CD14-positive monocyte (primary cell): ENCODE measurements at regions not wholly inside any gene's neighbourhood (a gene's known extent, or its start where the extent isn't known, plus 50 kb on each side); places are given as distances from the start of the nearest gene placed in this dataset.

ENCODE experiments used
- DNase-seq, 3 donors: peaks; one replicate each; pipeline ENCODE4 v3.0.0-alpha.2; 2011 to 2022
- H2AFZ ChIP-seq: 2 replicates; pipeline ENCODE4 v1.6.0; 2012; ENCODE audit warnings: mild to moderate bottlenecking, low read depth, low read length, inconsistent platforms; ENCODE audit not compliant: insufficient read depth, poor library complexity, severe bottlenecking
- H3K27ac ChIP-seq, 2 donors: 1 replicate in 1 of 2; 2 replicates in 1 of 2; pipeline ENCODE4 v1.5.1; 2012 to 2013; ENCODE audit warnings: low read length in 2 of 2, control low read depth in 1 of 2, inconsistent platforms in 1 of 2, low read depth in 1 of 2, mild to moderate bottlenecking in 1 of 2
- H3K27me3 ChIP-seq, 2 donors: one replicate each; pipeline versions ENCODE4 v1.6.0 to v1.6.1; 2011 to 2013; ENCODE audit warnings: low read length in 2 of 2; ENCODE audit not compliant: control insufficient read depth in 2 of 2, insufficient read depth in 2 of 2
- H3K36me3 ChIP-seq, 2 donors: replicated peaks in 1 of 2; 1 replicate in 1 of 2; 2 replicates in 1 of 2; pipeline versions ENCODE4 v1.5.1 to v1.6.1; 2012 to 2013; ENCODE audit warnings: low read length in 2 of 2, control low read depth in 1 of 2, inconsistent platforms in 1 of 2, mild to moderate bottlenecking in 1 of 2; ENCODE audit not compliant: insufficient read depth in 2 of 2, control insufficient read depth in 1 of 2
- H3K4me1 ChIP-seq, 2 donors: 1 replicate in 1 of 2; 2 replicates in 1 of 2; pipeline versions ENCODE4 v1.5.1 to v1.6.1; 2012 to 2013; ENCODE audit warnings: low read length in 2 of 2, control low read depth in 1 of 2, inconsistent platforms in 1 of 2, mild to moderate bottlenecking in 1 of 2, moderate library complexity in 1 of 2; ENCODE audit not compliant: insufficient read depth in 2 of 2, control insufficient read depth in 1 of 2
- H3K4me2 ChIP-seq: replicated peaks from 2 replicates; pipeline ENCODE3; 2012; ENCODE audit warnings: low read length, moderate library complexity, mild to moderate bottlenecking; ENCODE audit not compliant: poor library complexity, severe bottlenecking; ENCODE audit errors: extremely low read depth
- H3K4me3 ChIP-seq, 3 experiments: fragments of 200-600 bp in 1 of 3; sonication (generic) in 1 of 3; replicated peaks in 1 of 3; 1 replicate in 2 of 3; 2 replicates in 1 of 3; pipeline ENCODE4 v1.5.1; 2011 to 2013; ENCODE audit warnings: low read length in 3 of 3, mild to moderate bottlenecking in 3 of 3, control low read depth in 2 of 3, low read depth in 2 of 3, inconsistent platforms in 1 of 3, moderate library complexity in 1 of 3
- H3K79me2 ChIP-seq: 2 replicates; pipeline ENCODE4 v1.6.0; 2012; ENCODE audit warnings: mild to moderate bottlenecking, control low read depth, inconsistent platforms, low read length, moderate library complexity; ENCODE audit not compliant: insufficient read depth
- H3K9ac ChIP-seq: 2 replicates; pipeline ENCODE4 v1.6.0; 2017; ENCODE audit warnings: low read length, mild to moderate bottlenecking; ENCODE audit not compliant: insufficient read depth, poor library complexity, severe bottlenecking
- H3K9me3 ChIP-seq, 2 donors: replicated peaks in 1 of 2; 1 replicate in 1 of 2; 2 replicates in 1 of 2; pipeline versions ENCODE4 v1.5.1 to v1.6.1; 2012 to 2013; ENCODE audit warnings: low read length in 2 of 2, control low read depth in 1 of 2; ENCODE audit not compliant: control insufficient read depth in 1 of 2, insufficient read depth in 1 of 2
- H4K20me1 ChIP-seq: 2 replicates; pipeline ENCODE4 v1.6.0; 2012; ENCODE audit warnings: mild to moderate bottlenecking, low read length, control low read depth, moderate library complexity; ENCODE audit not compliant: insufficient read depth
- H3K27ac Mint-ChIP-seq, 7 donors: one replicate each; pipeline ENCODE4 v1.8.0; 2020; ENCODE audit warnings: mild to moderate bottlenecking in 7 of 7, mixed read lengths in 7 of 7, moderate library complexity in 6 of 7, inconsistent platforms in 2 of 7
- H3K27me3 Mint-ChIP-seq, 3 donors: one replicate each; pipeline ENCODE4 v1.8.0; 2021 to 2022; ENCODE audit warnings: low read depth in 3 of 3, mild to moderate bottlenecking in 3 of 3, mixed read lengths in 3 of 3, moderate library complexity in 3 of 3, inconsistent platforms in 1 of 3
- H3K36me3 Mint-ChIP-seq, 2 donors: one replicate each; pipeline ENCODE4 v1.8.0; 2020; ENCODE audit warnings: mixed read lengths in 2 of 2, inconsistent platforms in 1 of 2, mild to moderate bottlenecking in 1 of 2
- H3K4me1 Mint-ChIP-seq: one replicate; pipeline ENCODE4 v1.8.0; 2020; ENCODE audit warnings: mild to moderate bottlenecking, mixed read lengths
- H3K4me3 Mint-ChIP-seq, 2 donors: one replicate each; pipeline ENCODE4 v1.8.0; 2020; ENCODE audit warnings: mild to moderate bottlenecking in 2 of 2, mixed read lengths in 2 of 2, moderate library complexity in 1 of 2
- H3K9me3 Mint-ChIP-seq, 7 donors: one replicate each; pipeline ENCODE4 v1.8.0; 2020 to 2022; ENCODE audit warnings: mixed read lengths in 7 of 7, mild to moderate bottlenecking in 6 of 7, moderate library complexity in 6 of 7, inconsistent platforms in 2 of 7
- CTCF ChIP-seq: fragments of 200-600 bp; IDR thresholded peaks from one replicate; pipeline ENCODE4 v1.8.0; 2022; ENCODE audit warnings: antibody characterized with exemption, mild to moderate bottlenecking
- WGBS: methylation state at CpG from one replicate; pipeline ENCODE4 v1.1.5; 2013; ENCODE audit warnings: missing lambda C conversion rate; ENCODE audit not compliant: insufficient coverage; 5-methylcytosine and 5-hydroxymethylcytosine counted together
- intact Hi-C, 2 donors: fragments of 100-400 bp; cut with micrococcal nuclease; formaldehyde crosslinking; loops; one replicate each; pipeline versions ENCODE4 v1.15.0 to v1.15.1; 2023

GRCh38 chr1:232725305-232726047 is 79.7 kb upstream of the MAP10 start:
- H3K4me1 Mint-ChIP-seq: peaks cover 17% of the 10 kb centered on the region
- Histone ChIP-seq H3K9me3 (no peaks in the 10 kb centered on the region), H3K4me3 (no peak overlapping the region), H3K36me3 (no peaks in the 10 kb centered on the region), H3K27me3 (no peaks in the 10 kb centered on the region), H3K79me2 (no peaks in the 10 kb centered on the region), H3K4me2 (peak overlapping the region; percentile 18), H3K4me1 (peaks cover 16 to 24% of the 10 kb centered on the region in 2 donors), H2AFZ (no peak overlapping the region), H4K20me1 (no peaks in the 10 kb centered on the region), H3K9ac (no peak overlapping the region), H3K27ac (no peak overlapping the region)
- WGBS: 0% methylated on average over 1 of the region's 6 CpGs
- intact Hi-C loops: no loop called here
- peaks cover 0 to 4% (median 1%) of the 10 kb centered on the region in 7 donors for H3K9me3 Mint-ChIP-seq
- DNase-seq: no peak
- no peak for TF ChIP-seq CTCF
- peaks cover 0 to 2% (median 0%) of the 10 kb centered on the region in 3 donors for H3K27me3 Mint-ChIP-seq
- H3K36me3 Mint-ChIP-seq: no peaks in the 10 kb centered on the region
- peak overlapping the region in 1 of 7 donors; percentile 64 for H3K27ac Mint-ChIP-seq
- peak overlapping the region in 1 of 2 donors; percentile 68 for H3K4me3 Mint-ChIP-seq

- no peak for TF ChIP-seq CTCF
- Histone ChIP-seq H3K4me1 (peaks cover 16 to 21% of the 10 kb centered on the region in 2 donors), H3K9me3 (no peaks in the 10 kb centered on the region), H3K4me2 (peak overlapping the region; percentile 18), H3K27ac (no peak overlapping the region), H3K36me3 (no peaks in the 10 kb centered on the region), H3K79me2 (no peaks in the 10 kb centered on the region), H2AFZ (no peak overlapping the region), H4K20me1 (no peaks in the 10 kb centered on the region), H3K9ac (no peak overlapping the region), H3K4me3 (no peak overlapping the region), H3K27me3 (no peaks in the 10 kb centered on the region)
- H3K9me3 Mint-ChIP-seq: peaks cover 0 to 4% (median 1%) of the 10 kb centered on the region in 7 donors
- no peaks in the 10 kb centered on the region for H3K36me3 Mint-ChIP-seq
- DNase-seq: peak in 1 of 3 donors; percentile 10
- peaks cover 14% of the 10 kb centered on the region for H3K4me1 Mint-ChIP-seq
- H3K4me3 Mint-ChIP-seq: peak overlapping the region in 1 of 2 donors; percentile 68
- peak overlapping the region in 1 of 7 donors; percentile 64 for H3K27ac Mint-ChIP-seq
- H3K27me3 Mint-ChIP-seq: peaks cover 0 to 2% (median 0%) of the 10 kb centered on the region in 3 donors
- intact Hi-C loops: no loop called here
- 0% methylated on average over 3 of the region's 8 CpGs for WGBS
Observed at GRCh38 chr1:232726048-232726779, 79.0 kb upstream of the MAP10 start.
